T-helper 1 cell treated with Interleukin-12 subunit alpha and Interleukin-12 subunit beta and Interleukin-4 antibody, amounts not matched to agents 30 μg/mL and 1 μg/mL, for 36 hours (primary cell): ENCODE measurements at regions not wholly inside any gene's neighbourhood (a gene's known extent, or its start where the extent isn't known, plus 50 kb on each side); places are given as distances from the start of the nearest gene placed in this dataset.

Experiments
- H3K27ac Mint-ChIP-seq: one replicate; pipeline ENCODE4 v1.8.0; 2021; ENCODE audit warnings: mild to moderate bottlenecking, mixed read lengths
- H3K27me3 Mint-ChIP-seq: one replicate; pipeline ENCODE4 v1.8.0; 2021; ENCODE audit warnings: low read depth, mixed read lengths
- H3K36me3 Mint-ChIP-seq: one replicate; pipeline ENCODE4 v1.8.0; 2021; ENCODE audit warnings: low read depth, mixed read lengths
- H3K4me1 Mint-ChIP-seq: one replicate; pipeline ENCODE4 v1.8.0; 2021; ENCODE audit warnings: low read depth, mixed read lengths
- H3K4me3 Mint-ChIP-seq: one replicate; pipeline ENCODE4 v1.8.0; 2021; ENCODE audit warnings: mild to moderate bottlenecking, moderate library complexity, mixed read lengths
- H3K9me3 Mint-ChIP-seq: one replicate; pipeline ENCODE4 v1.8.0; 2021; ENCODE audit warnings: mixed read lengths

DNA sequence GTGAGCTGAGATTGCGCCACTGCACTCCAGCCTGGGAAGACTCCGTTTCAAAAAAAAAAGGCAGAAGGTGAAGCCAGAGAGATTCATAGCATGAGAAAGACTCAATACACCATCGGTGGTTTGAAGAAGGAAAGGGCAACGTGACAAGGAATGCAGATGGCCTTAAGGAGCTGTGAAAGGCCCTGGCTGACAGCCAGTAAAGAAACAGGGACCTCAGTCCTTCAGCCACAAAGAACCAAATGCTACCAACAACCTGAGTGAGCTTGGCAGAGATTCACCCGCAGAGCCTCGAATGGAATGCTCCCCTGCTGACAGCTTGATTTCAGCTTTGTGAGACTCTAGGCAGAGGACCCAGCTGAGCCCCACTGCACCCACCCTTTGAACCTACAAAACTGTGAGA, 154.9 kb upstream of the NDUFV2 start:
- Mint-ChIP-seq H3K4me1 (no peaks in the 10 kb centered on the region), H3K4me3 (no peak overlapping the region), H3K27me3 (no peaks in the 10 kb centered on the region), H3K9me3 (no peaks in the 10 kb centered on the region), H3K27ac (no peak overlapping the region), H3K36me3 (no peaks in the 10 kb centered on the region)

DNA sequence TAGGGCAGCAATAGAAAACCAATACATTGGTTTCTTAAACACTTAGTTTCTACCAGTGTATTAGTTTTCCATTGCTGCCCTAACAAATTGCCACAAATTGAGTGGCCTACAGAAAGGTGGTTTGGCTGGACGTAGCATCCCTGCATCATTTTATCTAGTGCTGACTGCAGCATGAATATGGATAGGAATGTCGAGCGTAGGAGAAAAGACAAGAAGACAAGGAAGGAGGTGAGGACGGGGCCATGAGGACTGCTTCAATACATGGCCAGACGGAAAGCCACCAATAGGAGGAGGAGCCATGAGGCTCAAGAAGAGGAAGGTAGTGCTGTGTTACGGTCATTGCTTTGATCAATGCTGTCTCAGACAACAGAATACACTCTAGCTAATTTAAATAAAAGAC, 154.5 kb upstream of the NDUFV2 start:
- Mint-ChIP-seq H3K36me3 (no peaks in the 10 kb centered on the region), H3K9me3 (no peaks in the 10 kb centered on the region), H3K4me3 (no peak overlapping the region), H3K27me3 (no peaks in the 10 kb centered on the region), H3K27ac (no peak overlapping the region), H3K4me1 (no peaks in the 10 kb centered on the region)

DNA sequence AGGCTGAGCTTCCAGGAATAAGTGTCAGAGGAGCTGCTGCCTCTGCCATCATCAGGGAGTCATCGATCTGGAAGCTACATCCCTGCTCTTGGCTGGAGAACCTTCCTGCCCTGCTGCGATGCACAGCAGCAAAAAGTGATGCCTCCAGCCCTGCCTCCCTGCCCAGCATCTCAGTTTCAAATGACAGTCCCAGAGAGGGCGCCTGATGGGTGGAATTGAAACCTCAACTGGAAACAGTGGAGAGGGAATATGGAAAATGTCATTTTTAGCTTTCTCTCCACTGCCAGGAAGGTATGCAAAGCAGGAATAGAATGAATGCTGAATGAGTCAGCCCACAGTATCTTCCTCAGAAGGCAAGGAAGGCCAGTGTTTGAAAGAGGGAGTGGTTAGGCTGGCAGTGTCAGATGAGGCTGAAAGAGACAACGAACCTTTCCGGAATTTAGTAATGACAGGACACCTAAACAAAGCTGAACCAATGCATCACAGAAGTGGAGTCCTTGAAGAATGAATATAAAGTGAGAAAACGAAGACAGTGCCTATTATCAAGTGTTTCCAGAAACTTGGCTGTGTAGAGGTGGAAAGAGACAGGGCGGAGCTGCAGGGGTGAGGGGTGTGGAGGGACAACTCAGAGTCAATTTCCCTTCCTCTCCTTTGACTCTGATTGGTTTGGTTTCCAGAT, 153.9 kb upstream of the NDUFV2 start:
- no peaks in the 10 kb centered on the region for H3K4me1 Mint-ChIP-seq
- no peaks in the 10 kb centered on the region for H3K27me3 Mint-ChIP-seq
- H3K36me3 Mint-ChIP-seq: no peaks in the 10 kb centered on the region
- H3K27ac Mint-ChIP-seq: no peak overlapping the region
- H3K4me3 Mint-ChIP-seq: no peak overlapping the region
- H3K9me3 Mint-ChIP-seq: no peaks in the 10 kb centered on the region

DNA sequence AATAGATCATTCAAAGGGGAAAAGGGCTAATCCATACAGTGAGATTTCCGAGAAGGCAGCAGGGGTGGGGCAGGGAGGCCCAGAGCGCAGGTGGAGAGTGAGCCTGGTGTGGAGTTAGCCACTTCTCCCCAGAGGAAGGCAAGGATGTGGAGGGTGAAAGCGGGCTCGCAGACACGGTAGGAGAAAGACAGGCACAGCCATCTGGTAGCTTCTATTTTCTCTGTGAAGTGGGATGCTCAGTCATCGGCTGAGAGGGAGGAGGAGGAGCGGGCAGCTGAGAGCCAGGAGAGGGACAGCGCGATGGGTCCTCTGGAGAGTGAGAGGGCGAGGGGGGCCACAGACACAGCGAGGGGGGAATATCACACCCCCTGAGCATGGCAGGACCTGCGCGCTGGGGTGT, 153.3 kb upstream of the NDUFV2 start:
- Mint-ChIP-seq H3K4me3 (no peak overlapping the region), H3K36me3 (no peaks in the 10 kb centered on the region), H3K4me1 (no peaks in the 10 kb centered on the region), H3K27me3 (no peaks in the 10 kb centered on the region), H3K27ac (no peak overlapping the region), H3K9me3 (no peaks in the 10 kb centered on the region)

- Mint-ChIP-seq H3K4me3 (no peak overlapping the region), H3K4me1 (no peaks in the 10 kb centered on the region), H3K27me3 (peaks cover 2% of the 10 kb centered on the region), H3K27ac (no peak overlapping the region), H3K36me3 (no peaks in the 10 kb centered on the region), H3K9me3 (no peaks in the 10 kb centered on the region)
Observed at GRCh38 chr18:8951491-8951890, 151.0 kb upstream of the NDUFV2 start.

DNA sequence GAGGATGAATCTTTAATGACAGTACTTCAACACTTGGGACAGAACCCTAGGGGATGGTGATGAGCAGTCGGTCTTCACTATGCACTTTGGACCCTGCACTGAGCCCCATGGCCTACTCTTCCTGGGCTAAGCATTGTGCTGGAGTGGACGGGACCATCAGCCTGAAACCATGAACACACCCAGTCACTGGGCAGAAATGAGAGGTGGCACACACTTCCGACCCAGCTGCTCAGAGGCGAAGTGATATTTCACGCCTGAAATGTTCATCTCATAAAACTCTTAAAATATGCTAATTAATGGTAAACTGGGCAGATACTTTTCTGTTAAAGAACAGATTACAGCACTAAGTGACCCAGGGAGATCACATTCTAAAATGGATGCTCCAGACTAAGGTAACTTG, 150.3 kb upstream of the NDUFV2 start:
- peaks cover 5% of the 10 kb centered on the region for H3K27me3 Mint-ChIP-seq
- no peak overlapping the region for H3K27ac Mint-ChIP-seq
- no peaks in the 10 kb centered on the region for H3K36me3 Mint-ChIP-seq
- no peaks in the 10 kb centered on the region for H3K4me1 Mint-ChIP-seq
- no peak overlapping the region for H3K4me3 Mint-ChIP-seq
- H3K9me3 Mint-ChIP-seq: no peaks in the 10 kb centered on the region

DNA sequence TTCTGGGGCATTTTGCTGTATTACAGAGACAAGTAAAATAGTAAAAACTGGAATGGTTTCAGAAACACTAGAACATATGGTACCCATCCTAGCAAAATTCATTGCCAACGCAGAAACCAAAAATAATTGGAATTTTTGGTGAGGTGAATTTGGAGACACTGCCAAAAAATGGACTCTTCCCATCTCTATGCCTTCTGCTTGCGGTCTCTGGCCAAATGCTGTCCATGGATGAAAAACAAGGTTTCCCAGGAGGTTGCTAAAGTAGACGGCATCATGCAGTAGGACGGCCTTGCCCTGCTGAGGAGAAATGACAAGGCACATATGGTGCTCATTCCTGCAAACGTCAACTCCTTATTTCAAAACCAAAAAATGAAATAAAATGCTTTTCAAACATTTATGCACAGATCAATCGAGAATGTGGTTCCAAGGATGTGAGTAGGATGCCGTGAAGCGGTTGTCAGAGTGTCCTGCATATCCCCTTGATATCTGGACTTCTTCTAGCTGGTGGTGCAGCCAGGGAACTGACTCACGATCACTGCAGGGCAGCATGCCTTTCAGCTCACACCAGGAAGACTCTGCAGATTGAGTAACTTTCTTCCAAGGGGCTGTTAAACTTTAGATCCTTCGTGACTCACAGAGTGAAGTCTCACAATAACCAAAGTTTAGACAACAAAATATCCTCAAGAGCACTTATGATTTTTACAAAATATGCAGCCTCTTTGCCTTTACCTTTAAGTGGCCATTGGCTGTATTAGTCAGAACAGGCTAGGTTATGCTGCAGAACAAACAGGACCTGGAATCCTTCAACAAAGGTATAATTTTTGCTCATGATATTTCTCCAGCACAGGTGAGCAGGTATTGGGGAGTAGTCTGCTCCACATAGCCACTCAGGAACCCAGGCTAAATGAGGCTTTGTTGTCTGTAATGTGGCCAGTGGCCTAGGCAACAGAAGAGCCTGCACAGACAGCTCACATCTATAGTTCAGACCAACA, 149.4 kb upstream of the NDUFV2 start:
- H3K27ac Mint-ChIP-seq: no peak overlapping the region
- no peaks in the 10 kb centered on the region for H3K36me3 Mint-ChIP-seq
- H3K27me3 Mint-ChIP-seq: peaks cover 5% of the 10 kb centered on the region
- no peak overlapping the region for H3K4me3 Mint-ChIP-seq
- H3K4me1 Mint-ChIP-seq: no peaks in the 10 kb centered on the region
- no peaks in the 10 kb centered on the region for H3K9me3 Mint-ChIP-seq

- H3K36me3 Mint-ChIP-seq: no peaks in the 10 kb centered on the region
Observed at GRCh38 chr18:8957731-8958130, 144.8 kb upstream of the NDUFV2 start.

GRCh38 chr18:8958660-8959059, 143.8 kb upstream of the NDUFV2 start:
- H3K36me3 Mint-ChIP-seq: no peaks in the 10 kb centered on the region
- no peaks in the 10 kb centered on the region for H3K4me1 Mint-ChIP-seq
- H3K4me3 Mint-ChIP-seq: no peak overlapping the region
- H3K9me3 Mint-ChIP-seq: no peaks in the 10 kb centered on the region
- H3K27me3 Mint-ChIP-seq: peaks cover 8% of the 10 kb centered on the region
- H3K27ac Mint-ChIP-seq: no peak overlapping the region

More at GRCh38 chr18:8957731-8958130, 144.8 kb upstream of the NDUFV2 start:
- Mint-ChIP-seq H3K27me3 (peaks cover 8% of the 10 kb centered on the region), H3K4me3 (no peak overlapping the region), H3K4me1 (no peaks in the 10 kb centered on the region), H3K27ac (no peak overlapping the region), H3K9me3 (no peaks in the 10 kb centered on the region)

- peaks cover 8% of the 10 kb centered on the region for H3K27me3 Mint-ChIP-seq
- H3K27ac Mint-ChIP-seq: no peak overlapping the region
- H3K4me3 Mint-ChIP-seq: no peak overlapping the region
- H3K36me3 Mint-ChIP-seq: no peaks in the 10 kb centered on the region
- no peaks in the 10 kb centered on the region for H3K9me3 Mint-ChIP-seq
- H3K4me1 Mint-ChIP-seq: no peaks in the 10 kb centered on the region
Observed at GRCh38 chr18:8959551-8960135, 142.9 kb upstream of the NDUFV2 start.

DNA sequence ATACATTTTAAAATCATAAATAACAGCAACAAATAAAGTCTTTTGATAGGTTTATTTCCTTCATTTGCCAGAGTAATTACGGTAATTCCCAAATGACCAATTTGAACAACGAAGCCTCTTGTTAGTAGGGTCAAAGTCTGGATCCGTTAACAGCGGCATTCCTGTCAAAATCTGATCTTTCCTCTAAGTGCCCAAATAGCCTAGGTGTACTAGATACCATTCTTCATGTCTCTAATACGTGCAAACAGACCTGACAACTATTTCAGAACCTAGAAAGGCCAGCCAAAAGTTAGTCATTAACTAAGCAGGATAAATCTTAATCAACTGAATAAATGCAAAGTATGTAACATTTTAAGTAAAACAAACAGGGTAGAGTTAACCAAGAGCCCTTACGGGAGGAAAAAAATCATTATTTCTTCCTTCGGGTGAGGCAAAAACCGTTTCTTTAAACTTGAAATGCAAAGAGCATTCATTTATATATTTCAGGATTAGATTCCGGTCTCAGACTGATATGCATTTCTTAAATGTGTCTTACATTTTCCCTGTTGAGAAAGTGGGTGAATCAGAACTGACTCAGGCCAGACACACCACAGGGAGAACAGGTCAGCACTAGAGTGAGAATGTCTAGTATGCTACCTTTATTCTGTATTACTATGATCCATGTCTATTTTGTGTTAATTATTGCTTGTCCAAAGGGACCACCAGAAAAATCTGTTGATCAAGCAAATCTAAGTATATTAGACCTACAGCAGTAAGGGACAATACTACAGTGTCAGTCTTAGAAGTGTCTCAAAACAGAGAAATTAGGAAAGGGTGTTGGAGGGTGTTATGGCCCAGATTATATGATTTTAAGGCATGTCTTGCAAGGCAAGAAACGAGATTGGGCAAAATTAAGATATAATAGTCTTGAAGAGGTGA, 141.5 kb upstream of the NDUFV2 start:
- H3K27ac Mint-ChIP-seq: no peak overlapping the region
- H3K4me3 Mint-ChIP-seq: no peak overlapping the region
- peaks cover 8% of the 10 kb centered on the region for H3K27me3 Mint-ChIP-seq
- H3K4me1 Mint-ChIP-seq: no peaks in the 10 kb centered on the region
- H3K9me3 Mint-ChIP-seq: no peaks in the 10 kb centered on the region
- H3K36me3 Mint-ChIP-seq: no peaks in the 10 kb centered on the region

DNA sequence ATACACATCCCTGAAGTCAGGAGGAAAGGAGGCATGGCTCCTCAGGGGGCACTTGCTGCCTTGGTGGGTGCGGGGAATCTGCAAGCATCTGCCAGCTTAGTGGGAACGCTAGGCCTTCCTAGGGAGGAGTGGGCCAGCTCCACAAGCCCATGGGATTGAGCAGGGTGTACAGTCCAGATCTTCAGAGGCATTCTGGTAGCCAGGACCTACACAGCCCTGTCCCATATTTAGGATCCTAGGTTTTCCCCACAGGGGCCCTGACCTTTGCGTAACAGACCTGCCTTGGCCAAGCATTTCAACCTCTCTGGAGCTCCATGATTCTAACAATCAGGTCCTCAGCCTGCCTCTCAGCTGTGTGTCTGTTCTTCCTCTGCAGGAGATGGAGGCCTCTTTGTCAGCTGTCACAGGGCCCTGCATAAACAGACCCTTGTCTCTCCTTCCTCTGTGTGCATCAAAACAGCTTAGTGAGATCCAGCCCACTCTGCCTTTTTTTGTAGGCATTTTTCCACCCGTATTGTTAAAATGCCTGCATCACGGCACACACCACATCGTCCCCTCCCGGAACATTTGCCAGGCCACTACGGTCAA, 140.2 kb upstream of the NDUFV2 start:
- Mint-ChIP-seq H3K4me3 (no peak overlapping the region), H3K4me1 (no peaks in the 10 kb centered on the region), H3K27me3 (peaks cover 4% of the 10 kb centered on the region), H3K36me3 (no peaks in the 10 kb centered on the region), H3K27ac (no peak overlapping the region), H3K9me3 (no peaks in the 10 kb centered on the region)

GRCh38 chr18:8962855-8963635, 139.5 kb upstream of the NDUFV2 start:
- Mint-ChIP-seq H3K9me3 (no peaks in the 10 kb centered on the region), H3K4me1 (no peaks in the 10 kb centered on the region), H3K27ac (no peak overlapping the region), H3K27me3 (peaks cover 4% of the 10 kb centered on the region), H3K4me3 (no peak overlapping the region), H3K36me3 (no peaks in the 10 kb centered on the region)
